Prostate gland (tissue), 2 donors: ENCODE measurements at regions not wholly inside any gene's neighbourhood (a gene's known extent, or its start where the extent isn't known, plus 50 kb on each side); places are given as distances from the start of the nearest gene placed in this dataset.

Experiments used
- POLR2A ChIP-seq: fragments of 450-650 bp; IDR thresholded peaks from one replicate; pipeline ENCODE4 v1.6.1; 2016; ENCODE audit warnings: antibody characterized with exemption, mild to moderate bottlenecking
- TF ChIP-seq, protein P1 (sequence below), 4 experiments: fragments of 200-600 bp in 2 of 4; fragments of 450-650 bp in 2 of 4; sonication (generic) in 2 of 4; IDR thresholded peaks; 1 replicate in 3 of 4; 2 replicates in 1 of 4; pipeline ENCODE4 v1.5.1; 2016 to 2019; ENCODE audit warnings: antibody characterized with exemption in 4 of 4, mild to moderate bottlenecking in 2 of 4, moderate library complexity in 2 of 4

DNA sequence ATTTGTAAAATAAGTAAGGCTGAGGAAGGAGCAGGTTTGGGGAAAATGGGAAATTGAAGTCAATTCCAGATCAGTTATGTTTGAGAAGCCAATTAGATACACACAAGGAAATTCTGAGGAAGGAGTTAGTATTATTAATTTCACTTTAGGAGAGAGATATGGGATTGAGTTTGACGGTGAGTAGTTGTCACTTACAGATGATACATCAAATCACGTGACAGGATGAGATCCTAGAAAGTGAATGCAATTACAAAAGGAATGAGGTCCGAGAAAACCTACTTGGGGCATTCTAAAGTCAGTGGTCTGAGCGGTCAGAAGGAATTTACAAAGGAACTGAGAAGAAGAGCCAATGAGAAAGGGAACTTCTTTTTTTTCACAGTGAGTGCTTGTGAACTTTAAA, 364.3 kb upstream of the TMEM229A start:
- TF ChIP-seq POLR2A, result no peak
- TF ChIP-seq, protein P1, sequence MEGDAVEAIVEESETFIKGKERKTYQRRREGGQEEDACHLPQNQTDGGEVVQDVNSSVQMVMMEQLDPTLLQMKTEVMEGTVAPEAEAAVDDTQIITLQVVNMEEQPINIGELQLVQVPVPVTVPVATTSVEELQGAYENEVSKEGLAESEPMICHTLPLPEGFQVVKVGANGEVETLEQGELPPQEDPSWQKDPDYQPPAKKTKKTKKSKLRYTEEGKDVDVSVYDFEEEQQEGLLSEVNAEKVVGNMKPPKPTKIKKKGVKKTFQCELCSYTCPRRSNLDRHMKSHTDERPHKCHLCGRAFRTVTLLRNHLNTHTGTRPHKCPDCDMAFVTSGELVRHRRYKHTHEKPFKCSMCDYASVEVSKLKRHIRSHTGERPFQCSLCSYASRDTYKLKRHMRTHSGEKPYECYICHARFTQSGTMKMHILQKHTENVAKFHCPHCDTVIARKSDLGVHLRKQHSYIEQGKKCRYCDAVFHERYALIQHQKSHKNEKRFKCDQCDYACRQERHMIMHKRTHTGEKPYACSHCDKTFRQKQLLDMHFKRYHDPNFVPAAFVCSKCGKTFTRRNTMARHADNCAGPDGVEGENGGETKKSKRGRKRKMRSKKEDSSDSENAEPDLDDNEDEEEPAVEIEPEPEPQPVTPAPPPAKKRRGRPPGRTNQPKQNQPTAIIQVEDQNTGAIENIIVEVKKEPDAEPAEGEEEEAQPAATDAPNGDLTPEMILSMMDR (IDR thresholded peaks at IDR 0.05), result no peak
